K562 (cell line): ENCODE measurements at regions not wholly inside any gene's neighbourhood (a gene's known extent, or its start where the extent isn't known, plus 50 kb on each side); places are given as distances from the start of the nearest gene placed in this dataset.

ENCODE experiments used
- ATAC-seq: fragments of 200-7000 bp; cut with Tn5 transposase; 3 replicates; pipeline ENCODE4 v1.9.1; 2020; ENCODE audit warnings: moderate library complexity
- BruUV-seq: library from RNA; stranded (reverse); fragments of 400-500 nt; replicated peaks from 2 replicates; lab custom pipeline; 2021; lab: Mats Ljungman, UMichigan
- CTCF ChIA-PET: fragments of 300-600 bp; formaldehyde crosslinking; extraction: SDS; loops from one replicate; lab custom pipeline; 2021; ENCODE audit warnings: low intra/inter-chr PET ratio; lab: Yijun Ruan, JAX
- POLR2A ChIA-PET: fragments of 300-600, 350-650 bp; sonication (Branson Sonifier 250); formaldehyde crosslinking; extraction: SDS; loops from one replicate; lab custom pipeline; 2021; ENCODE audit warnings: antibody characterized with exemption, inconsistent platforms; lab: Yijun Ruan, JAX
- DNase-seq, 4 experiments: peaks; one replicate each; pipeline versions ENCODE4 v3.0.0 to v3.0.0-alpha.2; 2011 to 2018; ENCODE audit warnings: low spot score in 3 of 4, mixed read lengths in 3 of 4; ENCODE audit errors: extremely low read depth in 1 of 4
- FAIRE-seq: peaks from 2 replicates; lab custom pipeline; 2011; peaks lifted over from hg19 to GRCh38; lab: Jason Lieb, UNC
- H2AFZ ChIP-seq: 2 replicates; pipeline ENCODE4 v1.6.0; 2011; ENCODE audit warnings: low read depth, low read length, control low read depth, inconsistent platforms
- H3K27ac ChIP-seq: fragments of 200-600 bp; 3 replicates; pipeline ENCODE4 v1.8.0; 2011; ENCODE audit warnings: low read depth, mild to moderate bottlenecking, control low read depth, inconsistent platforms, low read length, moderate library complexity, mixed read lengths; ENCODE audit errors: extremely low read depth
- H3K27me3 ChIP-seq, 2 experiments: fragments of 300-600 bp in 1 of 2; 2 replicates in 1 of 2; 3 replicates in 1 of 2; pipeline versions ENCODE4 v1.6.0 to v1.8.0; 2011; ENCODE audit warnings: inconsistent platforms in 2 of 2, low read length in 2 of 2, mild to moderate bottlenecking in 1 of 2, mixed read lengths in 1 of 2, moderate library complexity in 1 of 2; ENCODE audit not compliant: control insufficient read depth in 2 of 2, insufficient read depth in 2 of 2
- H3K36me3 ChIP-seq: fragments of 300-600 bp; 3 replicates; pipeline ENCODE4 v1.8.0; 2011; ENCODE audit warnings: mild to moderate bottlenecking, low read length, inconsistent platforms; ENCODE audit not compliant: control insufficient read depth, insufficient read depth
- H3K4me1 ChIP-seq, 2 experiments: fragments of 200-600 bp in 1 of 2; replicated peaks in 1 of 2; 2 replicates in 1 of 2; 3 replicates in 1 of 2; pipeline versions ENCODE4 v1.5.1 to v1.8.0; 2011; ENCODE audit warnings: inconsistent platforms in 2 of 2, low read length in 2 of 2, mild to moderate bottlenecking in 1 of 2, mixed read lengths in 1 of 2, moderate library complexity in 1 of 2; ENCODE audit not compliant: control insufficient read depth in 2 of 2, insufficient read depth in 2 of 2
- H3K4me2 ChIP-seq: 2 replicates; pipeline ENCODE4 v1.6.1; 2011; ENCODE audit warnings: low read length, control low read depth, inconsistent platforms, mixed read lengths; ENCODE audit not compliant: insufficient read depth
- H3K4me3 ChIP-seq: fragments of 200-600 bp; sonication (generic), shearing (Covaris generic); 2 replicates; pipeline ENCODE4 v1.5.1; 2016; ENCODE audit warnings: control low read depth, inconsistent platforms
- H3K79me2 ChIP-seq: fragments of 200-600 bp; 3 replicates; pipeline ENCODE4 v1.8.0; 2011; ENCODE audit warnings: low read length, inconsistent platforms; ENCODE audit not compliant: control insufficient read depth, insufficient read depth
- H3K9ac ChIP-seq, 2 experiments: 2 replicates each; pipeline versions ENCODE4 v1.6.0 to v1.6.1; 2011; ENCODE audit warnings: low read depth in 2 of 2, low read length in 2 of 2, control low read depth in 1 of 2, inconsistent platforms in 1 of 2, mild to moderate bottlenecking in 1 of 2, mixed read lengths in 1 of 2; ENCODE audit not compliant: insufficient read depth in 1 of 2
- H3K9me1 ChIP-seq: one replicate; pipeline ENCODE4 v1.6.0; 2011; ENCODE audit warnings: inconsistent platforms, mild to moderate bottlenecking, low read length, moderate library complexity; ENCODE audit not compliant: control insufficient read depth, insufficient read depth
- H3K9me3 ChIP-seq: replicated peaks from 2 replicates; pipeline ENCODE4 v1.5.1; 2011; ENCODE audit warnings: low read depth, low read length, inconsistent platforms; ENCODE audit not compliant: control insufficient read depth, insufficient read depth
- H4K20me1 ChIP-seq: replicated peaks from 2 replicates; pipeline ENCODE4 v1.6.1; 2011; ENCODE audit warnings: low read length, inconsistent platforms, mixed read lengths; ENCODE audit not compliant: control insufficient read depth, insufficient read depth
- HEY1 ChIP-seq: fragments of 250-450 bp; sonication (Bioruptor Pico); IDR thresholded peaks from 2 replicates; pipeline ENCODE4 v1.5.0; 2020; ENCODE audit warnings: mild to moderate bottlenecking, moderate library complexity, borderline replicate concordance
- PKNOX1 ChIP-seq: fragments of 450-650 bp; IDR thresholded peaks from 2 replicates; pipeline ENCODE4 v1.6.1; 2016
- PPARD ChIP-seq: fragments of 250-450 bp; sonication (Bioruptor Pico); IDR thresholded peaks from 2 replicates; pipeline ENCODE4 v1.8.0; 2022; ENCODE audit warnings: inconsistent platforms, mild to moderate bottlenecking, moderate library complexity
- RBM14 ChIP-seq: fragments of 200-400 bp; formaldehyde crosslinking; IDR thresholded peaks from 2 replicates; pipeline ENCODE4 v1.6.1; 2018; ENCODE audit warnings: low read depth, mild to moderate bottlenecking, low read length, moderate library complexity, borderline replicate concordance; ENCODE audit not compliant: insufficient read depth
- SLC30A9 ChIP-seq: fragments of 250-450 bp; sonication (Bioruptor Pico); IDR thresholded peaks from 2 replicates; pipeline ENCODE4 v1.8.0; 2022; ENCODE audit warnings: mild to moderate bottlenecking, moderate library complexity
- TAF7 ChIP-seq: fragments of 450-650 bp; IDR thresholded peaks from 2 replicates; pipeline ENCODE4 v1.6.1; 2016; ENCODE audit warnings: missing genetic modification characterization, missing compliant biosample characterization
- ZNF407 ChIP-seq: fragments of 450-650 bp; IDR thresholded peaks from 2 replicates; pipeline ENCODE4 v1.6.1; 2016; ENCODE audit warnings: low read depth
- WGBS: fragments of 100-300 bp; shearing (Covaris generic); methylation state at CpG from one replicate; pipeline ENCODE4 v1.1.6; 2016; ENCODE audit warnings: low coverage, mixed read lengths; ENCODE audit not compliant: insufficient coverage; ENCODE audit errors: missing lambda C conversion rate; 5-methylcytosine and 5-hydroxymethylcytosine counted together
- in situ Hi-C: fragments of 300-500 bp; cut with MboI; formaldehyde crosslinking; loops from 4 replicates; pipeline ENCODE4 v1.15.0; 2018; ENCODE audit warnings: inconsistent platforms, mixed read lengths
- intact Hi-C: fragments of 100-400 bp; cut with micrococcal nuclease; formaldehyde crosslinking; loops from 2 replicates; pipeline ENCODE4 v1.14.2; 2022

- TF ChIP-seq TAF7 (no peak), SLC30A9 (CRISPR knock-in tag) (no peak), PKNOX1 (no peak), HEY1 (CRISPR knock-in tag) (no peak), RBM14 (no peak), PPARD (CRISPR knock-in tag) (no peak), ZNF407 (no peak)
- TF ChIP-seq, all 486 proteins: peak for 0
- BruUV-seq = no TSS peak
These were observed 736.9 kb upstream of the KIRREL3 start for GRCh38 chr11:127737499-127737898.

More at GRCh38 chr11:127737499-127737898, 736.9 kb upstream of the KIRREL3 start:
- H3K4me3 ChIP-seq = no peak overlapping the region
- no peak for DNase-seq
- no peaks in the 10 kb centered on the region for H3K9me1 ChIP-seq
- H4K20me1 ChIP-seq = no peaks in the 10 kb centered on the region
- H3K27ac ChIP-seq = no peak overlapping the region
- CTCF ChIA-PET = no interaction called here
- H3K27me3 ChIP-seq = no peaks in the 10 kb centered on the region
- no peak overlapping the region for H3K9ac ChIP-seq
- POLR2A ChIA-PET = no interaction called here
- no peaks in the 10 kb centered on the region for H3K4me1 ChIP-seq
- H3K4me2 ChIP-seq = no peak overlapping the region
- no peak for FAIRE-seq
- no peaks in the 10 kb centered on the region for H3K36me3 ChIP-seq
- intact Hi-C loops = no loop called here
- no peak overlapping the region for H2AFZ ChIP-seq
- no peaks in the 10 kb centered on the region for H3K79me2 ChIP-seq
- WGBS = 0% methylated on average over 2 of the region's 2 CpGs
- no peaks in the 10 kb centered on the region for H3K9me3 ChIP-seq
- in situ Hi-C loops = no loop called here
- ATAC-seq = no peak
